ENCODE measurements at regions not wholly inside any gene's neighbourhood (a gene's known extent, or its start where the extent isn't known, plus 50 kb on each side); places are given as distances from the start of the nearest gene placed in this dataset.

GRCh38 chr21:27257908-27258556 is 291.1 kb upstream of the ADAMTS5 start:
- intact Hi-C loops (cut with DNase I) = no loop called here
- no peak for ATAC-seq

GRCh38 chr21:27257226-27257625 is 290.3 kb upstream of the ADAMTS5 start:
- ATAC-seq (no peak), DNase-seq (no peak)
- intact Hi-C loops (cut with DNase I) = no loop called here

More at GRCh38 chr21:27257908-27258556, 291.1 kb upstream of the ADAMTS5 start:
- no peak for DNase-seq

- DNase-seq (no peak), ATAC-seq (no peak)
- intact Hi-C loops (cut with DNase I) = no loop called here
Measured at GRCh38 chr21:27251752-27252151, 284.9 kb upstream of the ADAMTS5 start.

- ATAC-seq (no peak), DNase-seq (no peak)
- intact Hi-C loops (cut with DNase I) = no loop called here
Measured at GRCh38 chr21:27250366-27250765, 283.5 kb upstream of the ADAMTS5 start.

GRCh38 chr21:27248814-27249213 is 281.9 kb upstream of the ADAMTS5 start:
- no peak for DNase-seq
- intact Hi-C loops (cut with DNase I) = no loop called here
- no peak for ATAC-seq

- ATAC-seq = peak in 1 of 2 donors; percentile 47
- no peak for DNase-seq
- intact Hi-C loops (cut with DNase I) = no loop called here
Measured at GRCh38 chr21:27246741-27247140, 279.9 kb upstream of the ADAMTS5 start.

- DNase-seq = no peak
- intact Hi-C loops (cut with DNase I) = no loop called here
- ATAC-seq = no peak
Measured at GRCh38 chr21:27244776-27245175, 277.9 kb upstream of the ADAMTS5 start.

- ATAC-seq = no peak
- intact Hi-C loops (cut with DNase I) = no loop called here
- no peak for DNase-seq
Measured at GRCh38 chr21:27244352-27244751, 277.5 kb upstream of the ADAMTS5 start.

GRCh38 chr21:27240839-27241238 is 274.0 kb upstream of the ADAMTS5 start:
- no peak for ATAC-seq
- DNase-seq = no peak
- intact Hi-C loops (cut with DNase I) = no loop called here

GRCh38 chr21:27233514-27234115 is 266.7 kb upstream of the ADAMTS5 start:
- intact Hi-C loops (cut with DNase I) = no loop called here
- no peak for ATAC-seq
- no peak for DNase-seq

- ATAC-seq (no peak), DNase-seq (no peak)
- intact Hi-C loops (cut with DNase I) = no loop called here
Measured at GRCh38 chr21:27225940-27226339, 259.1 kb upstream of the ADAMTS5 start.

- no peak for ATAC-seq
- intact Hi-C loops (cut with DNase I) = no loop called here
- no peak for DNase-seq
Measured at GRCh38 chr21:27225151-27225550, 258.3 kb upstream of the ADAMTS5 start.

- ATAC-seq (no peak), DNase-seq (no peak)
- intact Hi-C loops (cut with DNase I) = no loop called here
Measured at GRCh38 chr21:27224169-27224568, 257.3 kb upstream of the ADAMTS5 start.

GRCh38 chr21:27221077-27221476 is 254.2 kb upstream of the ADAMTS5 start:
- intact Hi-C loops (cut with DNase I) = no loop called here
- ATAC-seq = no peak

GRCh38 chr21:27220416-27220815 is 253.5 kb upstream of the ADAMTS5 start:
- ATAC-seq (no peak), DNase-seq (no peak)
- intact Hi-C loops (cut with DNase I) = no loop called here

More at GRCh38 chr21:27221077-27221476, 254.2 kb upstream of the ADAMTS5 start:
- no peak for DNase-seq

- intact Hi-C loops (cut with DNase I) = no loop called here
- ATAC-seq (peak in 1 of 2 donors; percentile 61), DNase-seq (no peak)
Measured at GRCh38 chr21:27219068-27219467, 252.2 kb upstream of the ADAMTS5 start.

GRCh38 chr21:27213303-27213702 is 246.4 kb upstream of the ADAMTS5 start:
- DNase-seq (no peak), ATAC-seq (no peak)
- intact Hi-C loops (cut with DNase I) = no loop called here

GRCh38 chr21:27212441-27212840 is 245.6 kb upstream of the ADAMTS5 start:
- DNase-seq = no peak
- intact Hi-C loops (cut with DNase I) = no loop called here
- ATAC-seq = no peak

GRCh38 chr21:27209546-27209945 is 242.7 kb upstream of the ADAMTS5 start:
- intact Hi-C loops (cut with DNase I) = no loop called here
- DNase-seq = no peak
- ATAC-seq = no peak

GRCh38 chr21:27206368-27206982 is 239.6 kb upstream of the ADAMTS5 start:
- intact Hi-C loops (cut with DNase I) = no loop called here
- no peak for DNase-seq
- no peak for ATAC-seq

GRCh38 chr21:27202301-27202700 is 235.4 kb upstream of the ADAMTS5 start:
- intact Hi-C loops (cut with DNase I) = no loop called here
- DNase-seq = no peak
- peak in 1 of 2 donors; percentile 59 for ATAC-seq

Data from left cardiac atrium (tissue), 4 donors.